ENCODE measurements at regions not wholly inside any gene's neighbourhood (a gene's known extent, or its start where the extent isn't known, plus 50 kb on each side); places are given as distances from the start of the nearest gene placed in this dataset.

- DNase-seq (no peak), ATAC-seq (no peak)
- peaks cover 5% of the 10 kb centered on the region for H3K9me3 Mint-ChIP-seq
- no peak overlapping the region for H3K27ac Mint-ChIP-seq
- H3K36me3 Mint-ChIP-seq (ENCODE audit: low read depth) = no peaks in the 10 kb centered on the region
- H3K4me3 Mint-ChIP-seq = no peak overlapping the region
- H3K27me3 Mint-ChIP-seq = no peaks in the 10 kb centered on the region
- H3K4me1 Mint-ChIP-seq = no peaks in the 10 kb centered on the region
Observed at GRCh38 chr13:106129273-106129672, 406.2 kb downstream of the EFNB2 start.

DNA sequence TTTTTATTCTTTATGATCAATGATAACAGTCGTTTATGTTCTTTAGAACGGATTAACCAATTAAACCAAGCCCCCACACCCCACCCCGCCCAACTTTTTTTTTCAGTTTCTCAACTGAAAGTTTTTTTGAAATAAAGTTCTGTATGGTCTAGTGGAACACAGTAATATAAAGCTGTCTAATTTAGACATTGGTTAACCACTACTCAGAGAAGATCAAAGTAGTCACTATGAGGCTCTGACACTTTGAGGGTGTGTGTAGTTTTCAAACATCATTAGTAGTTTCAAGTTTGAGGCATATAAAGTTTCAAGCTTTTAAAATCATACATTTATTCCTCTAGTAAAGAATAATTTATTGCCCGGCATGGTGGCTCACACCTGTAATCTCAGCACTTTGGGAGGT, 413.2 kb downstream of the EFNB2 start:
- ATAC-seq = no peak
- Mint-ChIP-seq H3K36me3 (ENCODE audit: low read depth) (no peaks in the 10 kb centered on the region), H3K27me3 (peaks cover 4% of the 10 kb centered on the region), H3K4me3 (no peak overlapping the region), H3K9me3 (no peaks in the 10 kb centered on the region), H3K27ac (no peak overlapping the region), H3K4me1 (no peaks in the 10 kb centered on the region)
- DNase-seq = no peak

DNA sequence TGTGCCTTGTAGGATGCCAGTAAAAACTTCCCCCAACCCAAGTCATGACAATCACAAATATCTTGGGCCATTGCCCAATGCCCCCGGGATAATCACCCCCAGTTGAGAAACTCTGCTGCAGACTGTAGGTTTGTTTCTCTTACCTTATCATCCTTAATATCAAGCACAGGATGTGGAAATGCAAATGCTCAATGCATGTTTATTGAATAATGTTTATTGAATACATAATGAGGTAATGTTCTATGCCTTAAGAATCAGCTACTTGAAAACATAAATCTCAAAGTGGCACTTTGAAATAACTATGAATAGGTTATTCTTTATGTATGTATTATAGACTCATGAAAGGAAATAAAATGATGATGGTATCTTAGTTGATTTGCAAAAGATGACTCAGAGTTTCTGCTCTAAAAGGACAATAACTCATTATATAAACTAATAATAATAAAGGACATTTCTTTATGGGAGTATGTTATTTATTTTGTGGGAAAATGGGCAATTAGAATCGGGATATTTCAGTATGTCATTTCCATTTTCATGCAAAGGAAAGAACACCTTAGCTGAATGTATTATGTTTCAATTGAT, 414.2 kb downstream of the EFNB2 start:
- H3K36me3 Mint-ChIP-seq (ENCODE audit: low read depth) = no peaks in the 10 kb centered on the region
- H3K4me1 Mint-ChIP-seq = no peaks in the 10 kb centered on the region
- no peak overlapping the region for H3K27ac Mint-ChIP-seq

DNA sequence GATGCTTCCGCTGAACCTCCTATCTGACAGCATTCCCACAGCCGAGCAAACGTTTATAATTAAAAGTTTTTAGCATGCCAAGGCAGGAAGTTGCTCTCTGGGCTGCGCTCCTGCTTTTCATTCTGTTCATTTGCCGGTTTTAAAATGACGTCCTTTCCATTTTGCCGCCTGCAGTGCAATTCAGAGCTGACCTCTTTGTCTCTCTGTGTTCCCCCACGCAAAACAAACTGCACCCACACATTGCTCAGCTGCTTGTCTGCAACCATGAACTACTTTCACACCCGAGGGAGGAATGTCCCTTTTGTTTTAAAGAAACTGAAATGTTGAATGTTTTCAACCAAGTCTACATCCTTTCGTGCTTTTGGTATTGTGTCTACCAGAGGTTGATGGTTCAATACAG, 416.5 kb downstream of the EFNB2 start:
- ATAC-seq (no peak), DNase-seq (no peak)
- Mint-ChIP-seq H3K27ac (no peak overlapping the region), H3K4me3 (no peak overlapping the region), H3K36me3 (ENCODE audit: low read depth) (no peaks in the 10 kb centered on the region), H3K27me3 (peaks cover 6% of the 10 kb centered on the region), H3K4me1 (no peaks in the 10 kb centered on the region), H3K9me3 (no peaks in the 10 kb centered on the region)

More for the DNA sequence above, 414.2 kb downstream of the EFNB2 start:
- DNase-seq (no peak), ATAC-seq (no peak)
- Mint-ChIP-seq H3K9me3 (no peaks in the 10 kb centered on the region), H3K4me3 (no peak overlapping the region), H3K27me3 (peaks cover 4% of the 10 kb centered on the region)

GRCh38 chr13:106118050-106118449, 417.4 kb downstream of the EFNB2 start:
- H3K27me3 Mint-ChIP-seq = peaks cover 6% of the 10 kb centered on the region
- no peaks in the 10 kb centered on the region for H3K36me3 Mint-ChIP-seq (ENCODE audit: low read depth)
- H3K27ac Mint-ChIP-seq = no peak overlapping the region
- no peaks in the 10 kb centered on the region for H3K9me3 Mint-ChIP-seq
- no peak overlapping the region for H3K4me3 Mint-ChIP-seq
- H3K4me1 Mint-ChIP-seq = no peaks in the 10 kb centered on the region
- no peak for ATAC-seq
- DNase-seq = no peak

- ATAC-seq = no peak
- Mint-ChIP-seq H3K4me1 (no peaks in the 10 kb centered on the region), H3K4me3 (no peak overlapping the region), H3K9me3 (no peaks in the 10 kb centered on the region), H3K36me3 (ENCODE audit: low read depth) (no peaks in the 10 kb centered on the region), H3K27ac (no peak overlapping the region), H3K27me3 (peaks cover 6% of the 10 kb centered on the region)
- no peak for DNase-seq
Observed at GRCh38 chr13:106117640-106118039, 417.8 kb downstream of the EFNB2 start.

- peaks cover 6% of the 10 kb centered on the region for H3K27me3 Mint-ChIP-seq
- H3K4me3 Mint-ChIP-seq = no peak overlapping the region
- ATAC-seq (no peak), DNase-seq (no peak)
- no peak overlapping the region for H3K27ac Mint-ChIP-seq
- no peaks in the 10 kb centered on the region for H3K4me1 Mint-ChIP-seq
- H3K36me3 Mint-ChIP-seq (ENCODE audit: low read depth) = no peaks in the 10 kb centered on the region
- no peaks in the 10 kb centered on the region for H3K9me3 Mint-ChIP-seq
Observed at GRCh38 chr13:106117035-106117434, 418.4 kb downstream of the EFNB2 start.

DNA sequence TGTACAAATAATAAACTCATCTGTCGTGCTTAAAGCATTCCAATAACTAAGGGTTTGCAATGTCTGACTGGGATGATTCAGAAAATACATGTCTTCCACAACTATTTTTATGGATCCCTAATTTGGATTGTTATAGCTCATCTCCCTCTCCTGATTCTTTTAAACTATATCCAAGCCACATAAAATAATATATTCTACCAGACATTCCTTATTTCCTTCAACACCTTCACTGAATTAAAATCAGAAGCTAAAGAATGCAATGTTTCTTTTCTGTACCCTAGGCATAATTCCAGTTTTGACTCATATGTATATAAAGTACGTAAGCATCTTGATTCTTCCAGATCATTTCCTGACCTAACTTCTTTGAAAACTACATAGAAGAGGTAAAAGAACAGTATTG, 420.4 kb downstream of the EFNB2 start:
- ATAC-seq (no peak), DNase-seq (no peak)
- Mint-ChIP-seq H3K36me3 (ENCODE audit: low read depth) (no peaks in the 10 kb centered on the region), H3K9me3 (no peaks in the 10 kb centered on the region), H3K27me3 (peaks cover 2% of the 10 kb centered on the region), H3K4me1 (no peaks in the 10 kb centered on the region), H3K27ac (no peak overlapping the region), H3K4me3 (no peak overlapping the region)

GRCh38 chr13:106113796-106114195, 421.7 kb downstream of the EFNB2 start:
- DNase-seq = no peak
- ATAC-seq = no peak
- no peaks in the 10 kb centered on the region for H3K4me1 Mint-ChIP-seq
- no peak overlapping the region for H3K27ac Mint-ChIP-seq
- H3K9me3 Mint-ChIP-seq = no peaks in the 10 kb centered on the region
- H3K4me3 Mint-ChIP-seq = no peak overlapping the region
- H3K36me3 Mint-ChIP-seq (ENCODE audit: low read depth) = no peaks in the 10 kb centered on the region
- peaks cover 2% of the 10 kb centered on the region for H3K27me3 Mint-ChIP-seq

DNA sequence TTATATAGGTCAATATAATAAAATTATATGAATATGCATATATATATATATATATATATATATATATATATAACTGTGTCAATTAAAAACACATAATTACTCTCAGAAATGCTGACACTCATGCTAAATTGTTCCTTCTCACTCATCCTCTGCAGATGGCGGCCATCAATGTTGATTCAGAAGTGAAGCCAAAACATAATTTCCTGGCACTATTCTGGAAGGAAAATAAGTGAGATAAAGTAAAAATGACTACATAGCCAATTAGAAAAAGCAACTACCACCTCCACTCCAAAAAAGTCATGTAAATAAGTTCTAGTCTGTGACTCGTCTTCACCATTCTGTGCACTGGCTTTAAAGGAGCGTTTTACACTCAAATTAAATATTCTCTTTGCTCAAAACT, 423.3 kb downstream of the EFNB2 start:
- ATAC-seq (no peak), DNase-seq (no peak)
- no peak overlapping the region for H3K4me3 Mint-ChIP-seq
- no peak overlapping the region for H3K27ac Mint-ChIP-seq
- no peaks in the 10 kb centered on the region for H3K4me1 Mint-ChIP-seq
- no peaks in the 10 kb centered on the region for H3K9me3 Mint-ChIP-seq
- H3K36me3 Mint-ChIP-seq (ENCODE audit: low read depth) = no peaks in the 10 kb centered on the region
- peaks cover 2% of the 10 kb centered on the region for H3K27me3 Mint-ChIP-seq

DNA sequence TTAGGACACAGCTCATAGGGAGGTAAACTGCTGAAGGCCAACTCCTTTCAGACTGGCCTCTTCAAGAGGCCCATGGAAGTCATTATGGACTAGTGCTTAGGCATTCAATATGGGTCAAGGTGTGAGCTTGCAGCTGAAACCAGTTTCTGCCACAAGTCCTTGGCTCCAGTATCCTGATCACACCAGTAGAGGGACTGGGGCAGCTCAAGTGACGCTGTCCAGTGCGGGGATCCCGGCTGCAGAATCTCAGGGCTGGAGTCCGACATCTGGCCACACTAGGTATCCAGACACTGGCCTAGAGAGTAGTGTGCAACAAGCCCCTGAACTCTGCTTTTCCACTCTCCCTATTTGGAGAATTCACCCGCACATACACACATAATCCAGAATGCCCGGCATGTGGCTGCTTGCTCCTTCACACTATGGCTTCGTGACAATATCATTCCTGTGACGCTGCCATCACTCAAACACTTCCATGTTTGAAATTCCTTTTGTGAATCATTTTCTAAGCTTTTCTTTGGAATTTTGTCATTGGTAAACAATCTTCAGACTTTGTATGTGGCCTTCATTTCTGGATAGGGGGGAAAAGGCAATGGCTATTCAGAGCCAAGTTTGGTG, 425.1 kb downstream of the EFNB2 start:
- no peak for ATAC-seq
- Mint-ChIP-seq H3K27ac (no peak overlapping the region), H3K4me1 (no peaks in the 10 kb centered on the region), H3K36me3 (ENCODE audit: low read depth) (no peaks in the 10 kb centered on the region), H3K4me3 (no peak overlapping the region), H3K27me3 (peaks cover 2% of the 10 kb centered on the region), H3K9me3 (no peaks in the 10 kb centered on the region)
- DNase-seq = no peak

- Mint-ChIP-seq H3K36me3 (ENCODE audit: low read depth) (no peaks in the 10 kb centered on the region), H3K9me3 (no peaks in the 10 kb centered on the region), H3K4me3 (no peak overlapping the region), H3K27ac (no peak overlapping the region), H3K4me1 (no peaks in the 10 kb centered on the region), H3K27me3 (no peaks in the 10 kb centered on the region)
- ATAC-seq (no peak), DNase-seq (no peak)
Observed at GRCh38 chr13:106109391-106109791, 426.1 kb downstream of the EFNB2 start.

DNA sequence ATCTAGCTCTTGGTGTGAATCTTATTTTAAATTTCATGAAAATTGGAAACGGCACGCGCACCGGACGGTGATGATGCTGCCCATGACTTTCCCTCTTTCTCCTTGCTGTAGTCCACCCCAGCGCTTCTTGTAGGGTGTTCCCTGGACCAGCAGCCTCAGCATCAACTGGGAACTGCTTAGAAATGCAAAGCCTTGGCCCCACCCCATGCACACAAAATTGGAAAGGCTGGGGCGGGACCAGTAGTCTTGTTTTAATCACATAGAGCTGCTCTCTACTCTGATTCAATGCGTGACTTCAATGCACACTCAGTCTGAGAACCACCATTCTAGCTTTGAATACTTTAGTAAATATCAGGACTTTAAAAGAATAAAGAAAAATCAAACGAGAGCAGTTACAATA, 427.1 kb downstream of the EFNB2 start:
- H3K27me3 Mint-ChIP-seq = no peaks in the 10 kb centered on the region
- ATAC-seq (no peak), DNase-seq (no peak)
- no peak overlapping the region for H3K4me3 Mint-ChIP-seq
- no peaks in the 10 kb centered on the region for H3K9me3 Mint-ChIP-seq
- no peaks in the 10 kb centered on the region for H3K36me3 Mint-ChIP-seq (ENCODE audit: low read depth)
- no peaks in the 10 kb centered on the region for H3K4me1 Mint-ChIP-seq
- H3K27ac Mint-ChIP-seq = no peak overlapping the region

DNA sequence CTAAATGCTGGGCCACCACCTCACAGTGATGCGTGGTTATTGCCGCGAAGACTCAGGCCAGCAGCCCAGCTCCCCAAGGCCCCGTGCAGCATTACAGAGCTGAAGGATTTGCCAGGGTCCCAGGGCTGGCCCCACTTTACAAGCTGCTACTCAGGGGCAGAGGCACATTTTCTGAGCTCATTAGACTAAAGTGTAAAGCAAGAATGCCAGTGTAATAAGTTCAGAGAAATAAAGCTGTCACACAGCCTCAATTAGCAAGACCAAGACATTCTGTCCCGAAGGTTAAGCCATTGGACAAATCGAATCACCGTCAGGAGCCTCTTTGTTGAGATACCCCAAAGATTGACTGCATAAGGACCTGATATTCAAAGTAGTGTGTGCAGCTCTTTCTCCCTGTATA, 428.4 kb downstream of the EFNB2 start:
- Mint-ChIP-seq H3K27ac (no peak overlapping the region), H3K36me3 (ENCODE audit: low read depth) (no peaks in the 10 kb centered on the region), H3K4me1 (no peaks in the 10 kb centered on the region), H3K4me3 (no peak overlapping the region), H3K27me3 (no peaks in the 10 kb centered on the region), H3K9me3 (no peaks in the 10 kb centered on the region)
- ATAC-seq (no peak), DNase-seq (no peak)

DNA sequence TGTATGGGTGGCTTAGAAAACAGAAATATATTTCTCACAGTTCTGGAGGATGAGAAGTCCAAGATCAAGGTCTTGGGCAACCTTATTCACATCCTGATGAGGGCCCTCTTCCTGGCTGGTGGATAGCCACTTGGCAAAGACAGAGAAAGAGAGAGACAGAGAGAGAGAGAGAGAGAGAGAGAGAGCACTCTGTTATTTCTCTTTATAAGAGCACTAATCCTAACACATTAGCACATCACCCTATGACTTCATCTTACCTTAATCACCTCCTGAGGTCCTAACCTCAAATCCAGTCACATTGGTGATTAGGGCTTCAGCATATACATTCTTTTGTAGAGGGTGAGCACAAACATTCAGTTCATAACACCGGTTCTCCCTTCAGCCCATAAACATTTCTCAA, 430.3 kb downstream of the EFNB2 start:
- no peaks in the 10 kb centered on the region for H3K4me1 Mint-ChIP-seq
- DNase-seq (no peak), ATAC-seq (no peak)
- no peaks in the 10 kb centered on the region for H3K36me3 Mint-ChIP-seq (ENCODE audit: low read depth)
- no peak overlapping the region for H3K27ac Mint-ChIP-seq
- no peaks in the 10 kb centered on the region for H3K27me3 Mint-ChIP-seq
- no peaks in the 10 kb centered on the region for H3K9me3 Mint-ChIP-seq
- H3K4me3 Mint-ChIP-seq = no peak overlapping the region
